Ascending aorta (tissue), 2 donors: ENCODE measurements at regions not wholly inside any gene's neighbourhood (a gene's known extent, or its start where the extent isn't known, plus 50 kb on each side); places are given as distances from the start of the nearest gene placed in this dataset.
"Not testable (repeated sequence)": the region's sequence is repeated elsewhere in the genome, so short reads cannot be mapped to it uniquely, and the experiment has no call there.

Experiments
- DNase-seq, 2 donors: peaks; one replicate each; pipeline ENCODE4 v3.0.0-alpha.2; 2019; ENCODE audit warnings: low spot score in 2 of 2
- H3K27ac ChIP-seq, 2 donors: fragments of 200-600 bp; sonication (generic); one replicate each; pipeline ENCODE4 v1.5.1; 2016 to 2017; ENCODE audit warnings: mild to moderate bottlenecking in 1 of 2
- H3K27me3 ChIP-seq: fragments of 200-600 bp; sonication (generic); one replicate; pipeline ENCODE4 v1.5.1; 2017
- H3K36me3 ChIP-seq, 2 donors: fragments of 200-600 bp; sonication (generic); one replicate each; pipeline ENCODE4 v1.5.1; 2016
- H3K4me1 ChIP-seq, 2 donors: fragments of 200-600 bp; sonication (generic); one replicate each; pipeline ENCODE4 v1.5.1; 2016 to 2017; ENCODE audit warnings: mild to moderate bottlenecking in 1 of 2
- H3K4me3 ChIP-seq, 2 donors: fragments of 200-600 bp; sonication (generic); one replicate each; pipeline ENCODE4 v1.5.1; 2016 to 2017; ENCODE audit warnings: mild to moderate bottlenecking in 1 of 2
- H3K9me3 ChIP-seq, 2 donors: fragments of 200-600 bp; sonication (generic); one replicate each; pipeline ENCODE4 v1.5.1; 2016
- CTCF ChIP-seq, 3 experiments: fragments of 200-600 bp in 2 of 3; fragments of 450-650 bp in 1 of 3; sonication (generic) in 2 of 3; IDR thresholded peaks; one replicate each; pipeline ENCODE4 v1.5.1; 2016 to 2019; ENCODE audit warnings: antibody characterized with exemption in 3 of 3, mild to moderate bottlenecking in 1 of 3, moderate library complexity in 1 of 3
- intact Hi-C: fragments of 100-400 bp; cut with DNase I; formaldehyde crosslinking; loops from one replicate; pipeline ENCODE4 v1.15.1; 2023

DNA sequence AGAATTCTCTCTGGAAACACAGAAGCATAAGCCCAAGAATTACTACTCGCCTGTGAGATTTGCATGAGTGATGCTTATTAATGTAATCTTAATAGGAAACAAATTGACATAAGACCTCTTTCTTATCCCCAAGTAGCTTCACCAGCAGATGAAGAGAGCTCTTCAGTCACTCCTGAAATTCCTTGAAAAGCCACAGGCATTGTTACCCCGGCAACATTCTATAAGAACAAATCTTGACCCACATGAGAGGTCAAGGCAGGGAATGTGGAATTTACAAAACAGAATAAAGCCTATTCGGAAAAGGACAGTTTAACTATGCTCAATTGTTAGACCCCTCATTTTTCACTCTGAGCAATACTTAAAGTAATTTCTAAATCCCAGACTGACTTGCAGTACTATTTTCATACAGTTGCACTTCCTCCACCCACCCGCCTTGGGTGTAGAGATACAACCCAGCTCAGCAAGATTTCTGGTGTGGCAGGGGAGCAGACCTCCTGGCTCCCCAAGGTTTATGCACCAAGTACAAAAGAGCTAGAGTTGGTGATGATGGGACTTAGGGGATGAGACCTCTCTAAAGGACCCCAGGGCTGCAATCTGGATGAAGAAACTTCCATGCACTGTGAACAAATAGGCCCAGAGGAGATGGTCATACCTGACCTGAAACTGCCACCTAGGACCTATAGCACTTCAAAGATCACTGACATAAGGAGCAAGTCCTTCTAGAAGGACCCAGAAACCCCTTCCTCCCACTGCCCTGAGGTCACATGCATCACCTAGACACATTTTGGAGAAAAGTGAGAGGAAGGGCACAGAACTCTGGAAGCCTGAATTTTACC lies 242.1 kb downstream of the ZNF608 start:
- H3K9me3 ChIP-seq: no peaks in the 10 kb centered on the region
- H3K27me3 ChIP-seq: no peaks in the 10 kb centered on the region
- TF ChIP-seq CTCF (IDR thresholded peaks at IDR 0.05): no peak
- H3K36me3 ChIP-seq: no peaks in the 10 kb centered on the region
- intact Hi-C loops: no loop called here
- no peak overlapping the region for H3K27ac ChIP-seq
- H3K4me1 ChIP-seq: no peaks in the 10 kb centered on the region
- H3K4me3 ChIP-seq: no peak overlapping the region
- no peak for DNase-seq

DNA sequence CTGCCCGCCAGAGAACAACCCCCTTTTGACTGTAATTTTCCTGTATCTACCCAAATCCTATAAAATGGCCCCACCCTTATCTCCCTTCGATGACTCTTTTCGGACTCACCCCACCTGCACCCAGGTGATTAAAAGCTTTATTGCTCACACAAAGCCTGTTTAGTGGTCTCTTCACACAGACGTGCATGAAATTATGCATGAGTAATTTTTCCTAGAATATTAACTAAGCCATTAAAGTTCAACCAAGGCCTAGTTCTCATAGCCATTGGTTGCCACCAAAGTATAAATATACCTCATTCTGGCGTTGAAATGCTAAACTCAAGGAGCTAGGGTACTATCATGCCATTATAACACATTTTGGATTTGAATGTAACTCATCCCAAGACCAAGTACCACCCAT lies 243.9 kb downstream of the ZNF608 start:
- no peaks in the 10 kb centered on the region for H3K9me3 ChIP-seq

DNA sequence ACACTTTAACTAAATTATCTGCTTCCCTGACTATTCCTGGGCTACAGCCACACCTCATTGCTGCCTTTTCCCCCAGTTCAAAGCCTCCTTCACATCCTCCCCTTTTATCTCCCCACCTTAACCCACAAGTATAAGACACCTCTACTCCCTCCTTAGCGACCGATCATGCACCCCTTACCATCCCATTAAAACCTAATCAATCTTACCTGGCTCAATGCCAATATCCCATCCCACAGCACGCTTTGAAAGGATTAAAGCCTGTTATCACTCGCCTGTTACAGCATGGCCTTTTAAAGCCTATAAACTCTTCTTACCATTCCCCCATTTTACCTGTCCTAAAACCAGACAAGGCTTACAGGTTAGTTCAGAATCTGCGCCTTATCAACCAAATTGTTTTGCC lies 246.6 kb downstream of the ZNF608 start:
- H3K4me3 ChIP-seq, H3K9me3 ChIP-seq, H3K27me3 ChIP-seq, H3K36me3 ChIP-seq, intact Hi-C loops, H3K27ac ChIP-seq, H3K4me1 ChIP-seq, DNase-seq: not testable (repeated sequence)

More for the DNA sequence above, 243.9 kb downstream of the ZNF608 start:
- Histone ChIP-seq H3K4me1 (no peaks in the 10 kb centered on the region), H3K36me3 (no peaks in the 10 kb centered on the region), H3K27ac (no peak overlapping the region), H3K4me3 (no peak overlapping the region), H3K27me3 (no peaks in the 10 kb centered on the region)
- no peak for TF ChIP-seq CTCF (IDR thresholded peaks at IDR 0.05)
- intact Hi-C loops: no loop called here
- DNase-seq: no peak

- H3K27ac ChIP-seq, H3K4me1 ChIP-seq, DNase-seq, H3K36me3 ChIP-seq, intact Hi-C loops, H3K27me3 ChIP-seq, H3K4me3 ChIP-seq, H3K9me3 ChIP-seq: not testable (repeated sequence)
These were observed 249.5 kb downstream of the ZNF608 start for GRCh38 chr5:124496968-124497367.

DNA sequence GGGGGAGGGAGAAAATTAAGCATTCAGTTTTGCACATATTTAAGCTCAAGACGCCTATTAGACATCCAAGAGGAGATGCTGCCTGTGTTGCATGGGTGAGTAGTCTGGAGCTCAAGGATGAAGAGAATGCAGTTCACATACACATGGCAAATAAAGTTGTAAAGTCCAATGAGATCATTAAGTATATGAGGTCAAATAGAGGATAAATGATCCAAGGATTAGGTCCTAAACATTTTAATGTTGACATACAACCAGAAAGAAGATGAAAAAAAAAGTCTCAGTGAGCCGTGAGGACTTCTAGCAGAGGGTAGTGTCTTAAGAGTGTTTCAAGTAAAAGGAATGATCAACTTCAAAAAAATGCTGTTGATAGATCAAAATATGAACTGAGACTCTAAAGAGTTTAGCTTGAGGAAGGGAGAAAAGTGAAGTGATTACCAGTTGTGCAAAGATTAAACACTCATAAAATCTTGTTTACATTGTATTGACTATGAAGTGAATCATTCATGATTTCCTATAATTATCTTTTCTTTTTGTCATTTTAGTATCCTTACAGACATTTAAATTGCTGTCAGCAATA lies 251.8 kb downstream of the ZNF608 start:
- Histone ChIP-seq H3K27me3 (no peaks in the 10 kb centered on the region), H3K27ac (no peak overlapping the region)

DNA sequence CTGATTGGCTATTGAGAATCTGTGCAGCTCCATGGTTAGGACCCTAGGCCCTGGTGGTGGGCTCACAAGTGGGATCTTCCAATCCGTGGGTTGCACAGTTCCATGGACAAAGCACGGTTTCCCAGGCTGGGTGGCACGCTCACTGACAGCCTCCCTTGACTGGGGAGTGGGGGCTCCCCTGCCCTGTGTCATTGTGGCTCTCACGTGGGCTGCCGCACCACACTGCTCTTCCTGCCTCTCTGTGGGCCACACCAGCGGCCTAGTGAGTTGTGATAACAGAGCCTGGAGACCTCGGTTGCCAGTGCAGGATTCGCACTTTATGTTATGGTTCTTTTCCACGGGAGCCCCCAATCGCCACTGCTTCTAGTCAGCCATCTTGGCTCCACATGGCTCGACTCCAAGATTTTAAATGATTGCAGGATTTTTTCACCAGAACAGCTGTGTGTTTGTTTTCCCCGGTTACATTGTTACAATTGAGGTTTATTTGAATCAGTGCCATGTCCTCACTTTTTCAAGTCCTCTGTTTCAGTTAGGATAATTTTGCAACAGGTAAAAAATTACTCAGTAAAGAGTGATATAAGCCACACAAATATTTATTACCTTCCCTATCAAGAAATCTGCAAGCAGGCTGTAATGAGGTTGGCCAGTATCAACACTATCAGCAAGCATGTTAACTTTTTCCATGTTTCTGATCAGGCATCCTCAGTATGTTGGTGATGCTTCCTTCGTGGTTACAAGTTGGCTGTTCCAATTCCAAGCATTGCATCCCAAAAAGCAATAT lies 253.8 kb downstream of the ZNF608 start:
- Histone ChIP-seq H3K4me3 (no peak overlapping the region), H3K9me3 (peaks cover 0 to under 1% of the 10 kb centered on the region in 2 donors), H3K36me3 (no peaks in the 10 kb centered on the region), H3K4me1 (no peaks in the 10 kb centered on the region), H3K27me3 (no peaks in the 10 kb centered on the region), H3K27ac (no peak overlapping the region)
- no peak for TF ChIP-seq CTCF (IDR thresholded peaks at IDR 0.05)
- intact Hi-C loops: no loop called here
- DNase-seq: no peak

More for the DNA sequence above, 251.8 kb downstream of the ZNF608 start:
- no peaks in the 10 kb centered on the region for H3K4me1 ChIP-seq
- no peak for DNase-seq
- intact Hi-C loops: no loop called here
- H3K9me3 ChIP-seq: no peaks in the 10 kb centered on the region
- H3K4me3 ChIP-seq: no peak overlapping the region
- no peak for TF ChIP-seq CTCF (IDR thresholded peaks at IDR 0.05)
- H3K36me3 ChIP-seq: no peaks in the 10 kb centered on the region

DNA sequence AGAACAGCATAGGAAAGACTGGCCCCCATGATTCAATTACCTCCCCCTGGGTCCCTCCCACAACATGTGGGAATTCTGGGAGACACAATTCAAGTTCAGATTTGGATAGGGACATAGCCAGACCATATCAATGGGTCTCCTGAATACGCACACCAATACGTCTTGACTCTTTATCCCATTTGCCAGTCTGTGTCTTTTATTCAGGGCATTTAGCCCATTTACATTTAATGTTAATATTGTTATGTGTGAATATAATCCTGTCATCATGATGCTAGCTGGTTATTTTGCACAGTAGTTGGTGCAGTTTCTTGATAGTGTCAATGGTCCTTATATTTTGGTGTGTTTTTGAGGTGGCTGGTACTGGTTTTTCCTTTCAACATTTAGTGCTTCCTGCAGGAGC lies 256.1 kb downstream of the ZNF608 start:
- intact Hi-C loops, DNase-seq, H3K4me1 ChIP-seq, H3K4me3 ChIP-seq, H3K27ac ChIP-seq, H3K36me3 ChIP-seq, H3K27me3 ChIP-seq, H3K9me3 ChIP-seq: not testable (repeated sequence)
